IMR-90 (cell line): ENCODE measurements at regions not wholly inside any gene's neighbourhood (a gene's known extent, or its start where the extent isn't known, plus 50 kb on each side); places are given as distances from the start of the nearest gene placed in this dataset.

Experiments
- ATAC-seq: fragments of 200-7000 bp; cut with Tn5 transposase; 2 replicates; pipeline ENCODE4 v1.9.1; 2020; ENCODE audit warnings: low read depth, mild to moderate bottlenecking, moderate library complexity
- BruUV-seq: library from RNA; stranded (reverse); fragments of 400-500 nt; replicated peaks from 2 replicates; lab custom pipeline; 2021; lab: Mats Ljungman, UMichigan
- CTCF ChIA-PET: fragments of 300-600 bp; formaldehyde crosslinking; extraction: SDS; loops from one replicate; lab custom pipeline; 2021; ENCODE audit warnings: antibody characterized with exemption; lab: Yijun Ruan, JAX
- POLR2A ChIA-PET: fragments of 300-600 bp; sonication (Branson Sonifier 250); formaldehyde crosslinking; loops from one replicate; lab custom pipeline; 2022; ENCODE audit warnings: antibody characterized with exemption; ENCODE audit not compliant: unreplicated experiment; lab: Charles Lee
- DNase-seq: peaks from one replicate; pipeline ENCODE4 v3.0.0; 2013
- H2AFZ ChIP-seq: replicated peaks from 2 replicates; pipeline ENCODE3; 2013; ENCODE audit warnings: low read length, mild to moderate bottlenecking; ENCODE audit not compliant: poor library complexity
- H2AK5ac ChIP-seq: 2 replicates; pipeline ENCODE4 v1.6.1; 2013; ENCODE audit warnings: low read depth, low read length, inconsistent platforms
- H2AK9ac ChIP-seq: replicated peaks from 2 replicates; pipeline ENCODE3; 2013; ENCODE audit warnings: mild to moderate bottlenecking, low read depth, low read length, moderate library complexity; ENCODE audit not compliant: poor library complexity
- H2BK120ac ChIP-seq: 2 replicates; pipeline ENCODE4 v1.6.1; 2013; ENCODE audit warnings: low read depth, low read length, inconsistent platforms
- H2BK15ac ChIP-seq: 3 replicates; pipeline ENCODE4 v1.6.1; 2013; ENCODE audit warnings: low read depth, low read length, inconsistent platforms
- H2BK20ac ChIP-seq: 2 replicates; pipeline ENCODE4 v1.6.1; 2013; ENCODE audit warnings: low read depth, mild to moderate bottlenecking, inconsistent platforms, low read length, moderate library complexity
- H2BK5ac ChIP-seq: 2 replicates; pipeline ENCODE4 v1.6.1; 2013; ENCODE audit warnings: mild to moderate bottlenecking, low read depth, low read length, inconsistent platforms; ENCODE audit not compliant: poor library complexity, severe bottlenecking
- H3K14ac ChIP-seq: replicated peaks from 2 replicates; pipeline ENCODE4 v1.6.1; 2013; ENCODE audit warnings: low read depth, low read length, inconsistent platforms
- H3K18ac ChIP-seq: 2 replicates; pipeline ENCODE4 v1.6.1; 2013; ENCODE audit warnings: low read depth, low read length, control low read depth
- H3K23ac ChIP-seq: 2 replicates; pipeline ENCODE4 v1.6.1; 2013; ENCODE audit warnings: low read depth, low read length, inconsistent platforms
- H3K27ac ChIP-seq: 2 replicates; pipeline ENCODE4 v1.5.1; 2013; ENCODE audit warnings: mild to moderate bottlenecking, control low read depth, low read length; ENCODE audit not compliant: insufficient read depth
- H3K27me3 ChIP-seq: 2 replicates; pipeline ENCODE4 v1.6.1; 2013; ENCODE audit warnings: low read length; ENCODE audit not compliant: control insufficient read depth, insufficient read depth
- H3K36me3 ChIP-seq: 2 replicates; pipeline ENCODE4 v1.6.1; 2013; ENCODE audit warnings: low read length, mixed read lengths; ENCODE audit not compliant: control insufficient read depth, insufficient read depth
- H3K4ac ChIP-seq: 2 replicates; pipeline ENCODE4 v1.6.1; 2013; ENCODE audit warnings: low read depth, low read length, inconsistent platforms
- H3K4me1 ChIP-seq: 2 replicates; pipeline ENCODE4 v1.6.1; 2013; ENCODE audit warnings: low read length, mixed read lengths; ENCODE audit not compliant: control insufficient read depth, insufficient read depth
- H3K4me2 ChIP-seq: 2 replicates; pipeline ENCODE4 v1.6.1; 2013; ENCODE audit warnings: low read depth, mild to moderate bottlenecking, control low read depth, low read length, moderate library complexity
- H3K4me3 ChIP-seq: 2 replicates; pipeline ENCODE4 v1.5.1; 2013; ENCODE audit warnings: low read depth, mild to moderate bottlenecking, control low read depth, low read length, moderate library complexity; ENCODE audit not compliant: insufficient read depth
- H3K56ac ChIP-seq: 2 replicates; pipeline ENCODE4 v1.6.1; 2013; ENCODE audit warnings: low read length, inconsistent platforms; ENCODE audit not compliant: insufficient read depth; ENCODE audit errors: extremely low read depth
- H3K79me1 ChIP-seq, 2 experiments: 2 replicates each; pipeline ENCODE4 v1.6.1; 2013; ENCODE audit warnings: low read length in 2 of 2, inconsistent platforms in 1 of 2, low read depth in 1 of 2
- H3K9ac ChIP-seq: 2 replicates; pipeline ENCODE4 v1.6.1; 2013; ENCODE audit warnings: low read depth, low read length, control low read depth
- H3K9me1 ChIP-seq: 2 replicates; pipeline ENCODE4 v1.6.1; 2013; ENCODE audit warnings: low read length, inconsistent platforms; ENCODE audit not compliant: insufficient read depth
- H3K9me3 ChIP-seq: 2 replicates; pipeline ENCODE4 v1.6.1; 2013; ENCODE audit warnings: low read length; ENCODE audit not compliant: control insufficient read depth, insufficient read depth
- H4K20me1 ChIP-seq: 2 replicates; pipeline ENCODE4 v1.6.1; 2013; ENCODE audit warnings: low read length, inconsistent platforms; ENCODE audit not compliant: insufficient read depth
- H4K5ac ChIP-seq: 2 replicates; pipeline ENCODE4 v1.6.1; 2013; ENCODE audit warnings: mild to moderate bottlenecking, low read depth, low read length, control low read depth
- H4K8ac ChIP-seq, 2 experiments: 2 replicates each; pipeline ENCODE4 v1.6.1; 2013; ENCODE audit warnings: low read depth in 2 of 2, low read length in 2 of 2, control low read depth in 1 of 2, inconsistent platforms in 1 of 2
- H4K91ac ChIP-seq: 2 replicates; pipeline ENCODE4 v1.6.1; 2013; ENCODE audit warnings: low read depth, low read length, inconsistent platforms; ENCODE audit not compliant: insufficient read depth
- CTCF ChIP-seq: conservative IDR thresholded peaks from 2 replicates; pipeline ENCODE4 v1.5.1; 2012; ENCODE audit warnings: mild to moderate bottlenecking, low read depth, low read length, improper control_type of control experiment
- WGBS, 2 experiments: methylation state at CpG; one replicate each; pipeline versions ENCODE4 v1.1.5 to v1.1.7; 2013; ENCODE audit warnings: missing lambda C conversion rate in 2 of 2; ENCODE audit not compliant: insufficient read length in 1 of 2; ENCODE audit errors: extremely low coverage in 2 of 2; 5-methylcytosine and 5-hydroxymethylcytosine counted together
- dilution Hi-C: fragments of 300-500 bp; cut with HindIII; formaldehyde crosslinking; loops from one replicate; pipeline ENCODE4 v1.14.3; 2018; ENCODE audit warnings: low sequenced_read_pairs; ENCODE audit not compliant: unreplicated experiment
- in situ Hi-C: fragments of 300-500 bp; cut with MboI; formaldehyde crosslinking; loops from 3 replicates; pipeline ENCODE4 v1.14.3; 2019; ENCODE audit warnings: low sequenced_read_pairs, inconsistent platforms, mixed read lengths
- intact Hi-C: fragments of 100-400 bp; cut with micrococcal nuclease; formaldehyde crosslinking; loops from 2 replicates; pipeline ENCODE4 v1.10.0; 2022

- Histone ChIP-seq H4K8ac (no peak overlapping the region), H2BK15ac (no peak overlapping the region), H4K20me1 (no peaks in the 10 kb centered on the region), H2AFZ (no peak overlapping the region), H3K9me1 (no peaks in the 10 kb centered on the region), H3K18ac (no peak overlapping the region), H3K9ac (no peak overlapping the region), H3K4me2 (no peak overlapping the region), H3K36me3 (no peaks in the 10 kb centered on the region), H4K5ac (no peak overlapping the region), H2BK20ac (no peak overlapping the region), H3K79me1 (no peaks in the 10 kb centered on the region), H3K27me3 (no peaks in the 10 kb centered on the region), H3K14ac (no peak overlapping the region), H3K4me3 (no peak overlapping the region), H3K4me1 (no peaks in the 10 kb centered on the region), H2AK9ac (no peak overlapping the region), H3K23ac (no peak overlapping the region), H2BK5ac (no peak overlapping the region), H2AK5ac (no peak overlapping the region), H3K4ac (no peak overlapping the region), H3K56ac (no peak overlapping the region), H2BK120ac (no peak overlapping the region), H3K9me3 (peaks cover 22% of the 10 kb centered on the region), H3K27ac (no peak overlapping the region), H4K91ac (no peak overlapping the region)
- DNase-seq (no peak), ATAC-seq (no peak)
- intact Hi-C loops = no loop called here
- in situ Hi-C loops = no loop called here
- CTCF ChIA-PET = no interaction called here
- dilution Hi-C loops = no loop called here
- POLR2A ChIA-PET = no interaction called here
- BruUV-seq = no TSS peak
- no peak for TF ChIP-seq CTCF
- no CpG with 5 or more reads among the region's 2 CpGs for WGBS, 2 experiments
Measured at GRCh38 chr1:233816348-233816747, 88.1 kb upstream of the SLC35F3 start.
